NB4 (cell line): ENCODE measurements at regions not wholly inside any gene's neighbourhood (a gene's known extent, or its start where the extent isn't known, plus 50 kb on each side); places are given as distances from the start of the nearest gene placed in this dataset.

Experiments used
- MYC ChIP-seq: IDR thresholded peaks from 2 replicates; pipeline ENCODE4 v1.6.1; 2011; ENCODE audit warnings: low read depth, low read length
- POLR2A ChIP-seq: IDR thresholded peaks from 2 replicates; pipeline ENCODE4 v1.6.1; 2011; ENCODE audit warnings: mild to moderate bottlenecking; ENCODE audit not compliant: insufficient read length; ENCODE audit errors: extremely low read depth
- TF ChIP-seq, protein P1 (sequence below): IDR thresholded peaks from one replicate; pipeline ENCODE4 v1.5.1; 2012; ENCODE audit warnings: low read depth, low read length
- TF ChIP-seq, protein P2 (sequence below): IDR thresholded peaks from 2 replicates; pipeline ENCODE4 v1.6.1; 2011; ENCODE audit warnings: low read depth, low read length

DNA sequence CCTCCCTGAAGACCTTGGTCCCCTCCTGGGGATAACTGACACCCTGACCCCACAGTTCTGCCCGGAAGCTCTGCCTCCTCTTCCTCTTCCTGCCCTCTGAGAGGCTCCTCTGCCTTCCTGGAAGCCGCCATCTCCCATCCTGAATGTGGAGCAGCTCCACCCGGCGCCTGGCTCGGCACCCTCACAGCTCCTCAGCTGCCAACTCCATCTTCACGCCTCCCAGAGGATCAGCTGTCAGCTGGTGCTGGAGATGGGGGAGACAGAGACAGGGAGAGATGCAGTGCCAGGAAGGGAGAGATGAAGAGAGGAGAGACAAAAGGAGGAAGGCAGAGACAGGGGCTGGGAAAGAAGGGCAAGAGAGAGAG lies 210.4 kb upstream of the CSF3R start:
- TF ChIP-seq, protein P1, sequence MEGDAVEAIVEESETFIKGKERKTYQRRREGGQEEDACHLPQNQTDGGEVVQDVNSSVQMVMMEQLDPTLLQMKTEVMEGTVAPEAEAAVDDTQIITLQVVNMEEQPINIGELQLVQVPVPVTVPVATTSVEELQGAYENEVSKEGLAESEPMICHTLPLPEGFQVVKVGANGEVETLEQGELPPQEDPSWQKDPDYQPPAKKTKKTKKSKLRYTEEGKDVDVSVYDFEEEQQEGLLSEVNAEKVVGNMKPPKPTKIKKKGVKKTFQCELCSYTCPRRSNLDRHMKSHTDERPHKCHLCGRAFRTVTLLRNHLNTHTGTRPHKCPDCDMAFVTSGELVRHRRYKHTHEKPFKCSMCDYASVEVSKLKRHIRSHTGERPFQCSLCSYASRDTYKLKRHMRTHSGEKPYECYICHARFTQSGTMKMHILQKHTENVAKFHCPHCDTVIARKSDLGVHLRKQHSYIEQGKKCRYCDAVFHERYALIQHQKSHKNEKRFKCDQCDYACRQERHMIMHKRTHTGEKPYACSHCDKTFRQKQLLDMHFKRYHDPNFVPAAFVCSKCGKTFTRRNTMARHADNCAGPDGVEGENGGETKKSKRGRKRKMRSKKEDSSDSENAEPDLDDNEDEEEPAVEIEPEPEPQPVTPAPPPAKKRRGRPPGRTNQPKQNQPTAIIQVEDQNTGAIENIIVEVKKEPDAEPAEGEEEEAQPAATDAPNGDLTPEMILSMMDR: no peak
- no peak for TF ChIP-seq MYC
- TF ChIP-seq POLR2A: no peak
- TF ChIP-seq, protein P2, sequence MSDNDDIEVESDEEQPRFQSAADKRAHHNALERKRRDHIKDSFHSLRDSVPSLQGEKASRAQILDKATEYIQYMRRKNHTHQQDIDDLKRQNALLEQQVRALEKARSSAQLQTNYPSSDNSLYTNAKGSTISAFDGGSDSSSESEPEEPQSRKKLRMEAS: no peak
